ENCODE measurements at regions not wholly inside any gene's neighbourhood (a gene's known extent, or its start where the extent isn't known, plus 50 kb on each side); places are given as distances from the start of the nearest gene placed in this dataset.

- H3K36me3 Mint-ChIP-seq = no peaks in the 10 kb centered on the region
- no CpG with 5 or more reads among the region's 2 CpGs for WGBS (ENCODE audit: insufficient coverage)
These were observed 515.7 kb downstream of the MED13L start for GRCh38 chr12:115761784-115762183.

GRCh38 chr12:115760231-115760630 lies 517.3 kb downstream of the MED13L start:
- no peak for DNase-seq
- no peak overlapping the region for H3K4me3 Mint-ChIP-seq
- intact Hi-C loops (cut with micrococcal nuclease) = no loop called here
- Histone ChIP-seq H3K27ac (ENCODE audit: low read depth in 1 of 2, low read length in 2 of 2) (no peak overlapping the region), H3K9ac (ENCODE audit: insufficient read depth, low read length, poor library complexity, severe bottlenecking) (no peak overlapping the region), H3K79me2 (ENCODE audit: insufficient read depth, low read length) (no peaks in the 10 kb centered on the region), H3K36me3 (replicated peaks in 1 of 2; ENCODE audit: control insufficient read depth in 1 of 2, insufficient read depth in 2 of 2, low read length in 2 of 2) (no peaks in the 10 kb centered on the region), H3K9me3 (replicated peaks in 1 of 2; ENCODE audit: control insufficient read depth in 1 of 2, insufficient read depth in 1 of 2, low read length in 2 of 2) (no peaks in the 10 kb centered on the region), H2AFZ (ENCODE audit: insufficient read depth, low read depth, low read length, poor library complexity, severe bottlenecking) (no peak overlapping the region), H3K4me3 (replicated peaks in 1 of 3; ENCODE audit: low read depth in 2 of 3, low read length in 3 of 3) (no peak overlapping the region), H4K20me1 (ENCODE audit: insufficient read depth, low read length) (no peaks in the 10 kb centered on the region), H3K4me2 (replicated peaks; ENCODE audit: extremely low read depth, low read length, poor library complexity, severe bottlenecking) (no peak overlapping the region), H3K4me1 (ENCODE audit: control insufficient read depth in 1 of 2, insufficient read depth in 2 of 2, low read length in 2 of 2) (no peaks in the 10 kb centered on the region), H3K27me3 (ENCODE audit: control insufficient read depth in 2 of 2, insufficient read depth in 2 of 2, low read length in 2 of 2) (peaks cover 7 to 9% of the 10 kb centered on the region in 2 donors)
- H3K36me3 Mint-ChIP-seq = no peaks in the 10 kb centered on the region
- H3K9me3 Mint-ChIP-seq = no peaks in the 10 kb centered on the region
- 83% methylated on average over 5 of the region's 5 CpGs for WGBS (ENCODE audit: insufficient coverage)
- H3K27ac Mint-ChIP-seq = no peak overlapping the region
- H3K27me3 Mint-ChIP-seq (ENCODE audit: low read depth in 3 of 3) = peaks cover 5 to 7% (median 7%) of the 10 kb centered on the region in 3 donors
- TF ChIP-seq CTCF (IDR thresholded peaks at IDR 0.05) = no peak
- no peaks in the 10 kb centered on the region for H3K4me1 Mint-ChIP-seq

More at GRCh38 chr12:115761784-115762183, 515.7 kb downstream of the MED13L start:
- Histone ChIP-seq H3K9ac (ENCODE audit: insufficient read depth, low read length, poor library complexity, severe bottlenecking) (no peak overlapping the region), H3K27ac (ENCODE audit: low read depth in 1 of 2, low read length in 2 of 2) (no peak overlapping the region), H3K4me1 (ENCODE audit: control insufficient read depth in 1 of 2, insufficient read depth in 2 of 2, low read length in 2 of 2) (no peaks in the 10 kb centered on the region), H3K4me2 (replicated peaks; ENCODE audit: extremely low read depth, low read length, poor library complexity, severe bottlenecking) (no peak overlapping the region), H2AFZ (ENCODE audit: insufficient read depth, low read depth, low read length, poor library complexity, severe bottlenecking) (no peak overlapping the region), H3K9me3 (replicated peaks in 1 of 2; ENCODE audit: control insufficient read depth in 1 of 2, insufficient read depth in 1 of 2, low read length in 2 of 2) (no peaks in the 10 kb centered on the region), H4K20me1 (ENCODE audit: insufficient read depth, low read length) (no peaks in the 10 kb centered on the region), H3K79me2 (ENCODE audit: insufficient read depth, low read length) (no peaks in the 10 kb centered on the region), H3K4me3 (replicated peaks in 1 of 3; ENCODE audit: low read depth in 2 of 3, low read length in 3 of 3) (no peak overlapping the region), H3K27me3 (ENCODE audit: control insufficient read depth in 2 of 2, insufficient read depth in 2 of 2, low read length in 2 of 2) (peaks cover 0 to 6% of the 10 kb centered on the region in 2 donors), H3K36me3 (replicated peaks in 1 of 2; ENCODE audit: control insufficient read depth in 1 of 2, insufficient read depth in 2 of 2, low read length in 2 of 2) (no peaks in the 10 kb centered on the region)
- intact Hi-C loops (cut with micrococcal nuclease) = no loop called here
- no peak for TF ChIP-seq CTCF (IDR thresholded peaks at IDR 0.05)
- Mint-ChIP-seq H3K9me3 (peaks cover 0 to 5% (median 0%) of the 10 kb centered on the region in 7 donors), H3K4me1 (no peaks in the 10 kb centered on the region), H3K4me3 (no peak overlapping the region), H3K27ac (no peak overlapping the region), H3K27me3 (ENCODE audit: low read depth in 3 of 3) (peaks cover 3 to 4% (median 4%) of the 10 kb centered on the region in 3 donors)
- no peak for DNase-seq
